Activated naive CD4-positive, alpha-beta T cell treated with anti-CD3 and anti-CD28 coated beads, Interleukin-2, amount 10 ng/mL, durations not matched to agents 7 days and 5 days (primary cell): ENCODE measurements at regions not wholly inside any gene's neighbourhood (a gene's known extent, or its start where the extent isn't known, plus 50 kb on each side); places are given as distances from the start of the nearest gene placed in this dataset.

Experiments used
- CTCF ChIA-PET: fragments of 350-600 bp; sonication (Branson Sonifier 250); formaldehyde crosslinking; loops from one replicate; lab custom pipeline; 2021; ENCODE audit warnings: antibody characterized with exemption; lab: Charles Lee
- DNase-seq: peaks from one replicate; pipeline ENCODE4 v3.0.0-alpha.2; 2020
- H3K27ac Mint-ChIP-seq: one replicate; pipeline ENCODE4 v1.8.0; 2021; ENCODE audit warnings: mild to moderate bottlenecking, moderate library complexity, mixed read lengths
- H3K27me3 Mint-ChIP-seq: one replicate; pipeline ENCODE4 v1.8.0; 2021; ENCODE audit warnings: mild to moderate bottlenecking, mixed read lengths
- H3K36me3 Mint-ChIP-seq: one replicate; pipeline ENCODE4 v1.8.0; 2021; ENCODE audit warnings: mixed read lengths
- H3K4me1 Mint-ChIP-seq: one replicate; pipeline ENCODE4 v1.8.0; 2021; ENCODE audit warnings: mixed read lengths
- H3K4me3 Mint-ChIP-seq: one replicate; pipeline ENCODE4 v1.8.0; 2021; ENCODE audit warnings: mild to moderate bottlenecking, moderate library complexity, mixed read lengths
- H3K9me3 Mint-ChIP-seq: one replicate; pipeline ENCODE4 v1.8.0; 2021; ENCODE audit warnings: mixed read lengths

DNA sequence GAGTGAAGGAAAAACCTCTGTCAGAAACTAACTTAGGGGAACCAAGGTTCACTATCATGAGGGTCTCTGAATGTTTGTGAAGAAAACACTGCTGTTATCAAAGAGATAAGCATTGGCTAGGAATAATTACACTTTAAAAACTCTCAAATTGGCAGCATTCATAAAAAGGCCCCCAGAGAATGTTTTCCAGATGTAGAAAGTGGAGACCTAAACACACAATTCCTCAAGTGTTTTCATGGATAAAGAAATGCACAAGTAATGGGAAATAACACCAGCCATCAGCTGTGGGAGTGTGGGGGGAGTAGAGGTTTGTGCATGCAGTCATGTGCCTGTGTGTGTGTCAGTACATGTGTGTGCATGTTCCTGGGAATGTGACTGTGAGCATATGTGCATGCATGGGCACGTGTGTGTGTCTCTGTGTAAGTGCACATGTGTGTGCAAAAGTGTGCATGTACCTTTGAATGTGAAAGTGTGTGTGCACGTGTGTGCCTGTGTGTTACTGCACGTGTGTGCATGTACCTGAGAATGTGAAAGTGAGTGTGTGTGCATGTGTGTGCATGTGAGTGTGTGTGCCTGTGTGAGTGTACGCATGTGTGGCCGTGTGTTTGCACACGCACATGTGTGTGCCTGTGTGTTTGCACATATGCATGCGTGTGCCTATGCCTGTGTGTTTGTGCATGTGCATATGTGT is 854.3 kb upstream of the SALL3 start:
- DNase-seq: no peak
- CTCF ChIA-PET: no interaction called here
- Mint-ChIP-seq H3K4me1 (no peaks in the 10 kb centered on the region), H3K27me3 (no peaks in the 10 kb centered on the region), H3K27ac (no peak overlapping the region), H3K36me3 (no peaks in the 10 kb centered on the region), H3K4me3 (no peak overlapping the region), H3K9me3 (peaks cover 45% of the 10 kb centered on the region)

DNA sequence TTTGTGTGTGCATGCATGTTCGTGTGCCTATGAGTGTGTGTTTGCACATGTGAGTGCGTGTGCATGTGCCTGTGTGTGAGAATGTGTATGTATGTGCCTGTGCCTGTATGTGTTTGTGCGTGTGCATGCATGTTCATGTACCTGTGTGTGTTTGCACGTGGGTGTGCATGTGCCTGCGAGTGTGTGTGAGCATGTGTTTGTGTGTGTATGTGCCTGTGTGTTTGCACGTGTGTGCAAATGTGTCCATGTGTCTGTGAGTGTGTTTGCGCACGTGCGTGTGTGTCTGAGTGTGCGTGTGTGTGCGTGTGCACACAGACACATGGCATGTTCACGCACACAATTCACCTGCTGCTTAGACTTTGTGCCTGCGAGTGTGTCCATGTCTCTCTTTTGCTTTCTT is 853.5 kb upstream of the SALL3 start:
- H3K9me3 Mint-ChIP-seq: peaks cover 42% of the 10 kb centered on the region
- DNase-seq: no peak
- CTCF ChIA-PET: no interaction called here

DNA sequence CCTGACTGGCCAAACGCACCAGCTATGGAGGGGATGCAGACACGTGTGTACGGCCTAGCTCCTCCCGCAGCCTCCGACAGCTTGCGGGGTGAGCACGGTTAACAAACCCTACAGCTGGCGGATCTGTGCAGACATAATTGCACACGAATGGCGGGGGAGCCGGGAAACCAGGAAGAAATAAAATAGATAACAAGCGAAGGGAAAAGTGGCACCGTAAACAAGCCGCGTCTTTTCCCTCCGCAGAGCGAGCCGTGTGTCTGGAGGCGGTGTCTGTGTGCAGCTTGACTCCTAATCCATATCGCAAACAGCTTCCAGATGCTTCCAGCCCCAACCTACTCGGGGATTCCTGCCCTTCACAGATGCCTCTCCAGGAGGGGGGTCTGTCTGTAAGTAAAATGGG is 853.1 kb upstream of the SALL3 start:
- H3K9me3 Mint-ChIP-seq: peaks cover 40% of the 10 kb centered on the region

More for the DNA sequence above, 853.5 kb upstream of the SALL3 start:
- Mint-ChIP-seq H3K4me3 (no peak overlapping the region), H3K27ac (no peak overlapping the region), H3K4me1 (no peaks in the 10 kb centered on the region), H3K27me3 (no peaks in the 10 kb centered on the region), H3K36me3 (no peaks in the 10 kb centered on the region)

DNA sequence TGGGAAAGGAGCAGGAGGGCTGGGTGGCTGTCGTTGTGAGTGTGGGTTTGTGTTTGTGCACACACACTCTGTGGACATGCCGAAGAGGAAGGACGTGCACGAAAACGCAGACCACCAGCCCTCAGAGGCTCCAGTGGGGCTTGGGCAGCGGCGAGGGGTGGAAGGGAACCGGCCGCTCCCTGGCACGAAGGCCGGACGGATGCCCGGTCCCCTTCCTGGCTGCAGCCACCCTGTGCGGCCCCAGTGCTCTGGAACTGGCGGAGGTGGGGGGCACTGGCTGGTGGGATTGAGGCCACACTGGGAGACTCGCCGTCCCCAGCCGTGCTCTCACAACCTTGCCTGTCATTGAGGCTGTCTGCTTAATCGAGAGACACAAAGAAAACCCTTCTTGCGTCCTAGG is 852.6 kb upstream of the SALL3 start:
- H3K4me1 Mint-ChIP-seq: no peaks in the 10 kb centered on the region
- H3K36me3 Mint-ChIP-seq: no peaks in the 10 kb centered on the region
- CTCF ChIA-PET: no interaction called here
- DNase-seq: no peak
- H3K27ac Mint-ChIP-seq: no peak overlapping the region
- H3K27me3 Mint-ChIP-seq: no peaks in the 10 kb centered on the region
- peaks cover 37% of the 10 kb centered on the region for H3K9me3 Mint-ChIP-seq
- H3K4me3 Mint-ChIP-seq: no peak overlapping the region

More for the DNA sequence above, 853.1 kb upstream of the SALL3 start:
- Mint-ChIP-seq H3K4me1 (no peaks in the 10 kb centered on the region), H3K27ac (no peak overlapping the region), H3K36me3 (no peaks in the 10 kb centered on the region), H3K4me3 (no peak overlapping the region), H3K27me3 (no peaks in the 10 kb centered on the region)
- CTCF ChIA-PET: no interaction called here
- DNase-seq: no peak

DNA sequence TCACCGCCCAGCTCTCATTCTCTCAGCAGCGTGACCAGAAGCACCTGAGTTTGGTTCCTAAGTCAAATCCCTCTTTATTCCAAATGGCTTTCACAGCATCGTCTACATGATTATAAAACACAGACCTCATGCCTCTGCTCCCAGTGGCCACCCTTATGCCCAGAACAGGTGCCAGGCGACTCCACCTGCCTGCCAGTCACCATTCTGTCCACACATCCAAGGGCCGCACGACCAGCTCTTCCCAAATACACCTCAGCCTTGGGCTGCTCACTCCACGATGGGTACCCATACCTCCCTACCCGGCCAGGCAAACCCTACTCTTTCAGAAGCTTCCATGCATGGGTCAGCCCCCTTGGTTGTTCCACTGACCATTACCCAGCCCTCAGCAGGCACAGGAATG is 851.6 kb upstream of the SALL3 start:
- H3K4me1 Mint-ChIP-seq: no peaks in the 10 kb centered on the region
- H3K4me3 Mint-ChIP-seq: no peak overlapping the region
- H3K9me3 Mint-ChIP-seq: peaks cover 37% of the 10 kb centered on the region
- DNase-seq: no peak
- no peak overlapping the region for H3K27ac Mint-ChIP-seq
- no peaks in the 10 kb centered on the region for H3K36me3 Mint-ChIP-seq
- H3K27me3 Mint-ChIP-seq: no peaks in the 10 kb centered on the region
- CTCF ChIA-PET: no interaction called here

DNA sequence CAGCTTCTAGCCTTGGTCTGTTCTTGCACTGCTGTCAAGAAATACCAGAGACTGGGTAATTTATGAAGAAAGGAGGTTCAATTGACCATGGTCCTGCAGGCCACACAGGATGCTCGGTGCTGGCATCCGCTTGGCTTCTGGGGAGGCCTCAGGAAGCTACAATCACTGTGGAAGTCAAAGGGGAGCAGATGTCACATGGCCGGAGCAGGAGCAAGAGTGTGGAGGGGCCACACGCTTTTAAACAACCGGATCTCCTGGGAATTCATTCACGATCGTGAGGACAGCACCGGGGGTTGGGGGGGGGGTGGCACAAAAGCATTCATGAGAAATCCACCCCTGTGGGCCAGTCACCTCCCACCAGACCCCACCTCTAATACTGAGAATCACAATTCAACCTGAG is 850.4 kb upstream of the SALL3 start:
- H3K36me3 Mint-ChIP-seq: no peaks in the 10 kb centered on the region
- no peaks in the 10 kb centered on the region for H3K27me3 Mint-ChIP-seq
- H3K9me3 Mint-ChIP-seq: peaks cover 31% of the 10 kb centered on the region
- H3K27ac Mint-ChIP-seq: no peak overlapping the region
- DNase-seq: no peak
- no peaks in the 10 kb centered on the region for H3K4me1 Mint-ChIP-seq
- CTCF ChIA-PET: no interaction called here
- H3K4me3 Mint-ChIP-seq: no peak overlapping the region

DNA sequence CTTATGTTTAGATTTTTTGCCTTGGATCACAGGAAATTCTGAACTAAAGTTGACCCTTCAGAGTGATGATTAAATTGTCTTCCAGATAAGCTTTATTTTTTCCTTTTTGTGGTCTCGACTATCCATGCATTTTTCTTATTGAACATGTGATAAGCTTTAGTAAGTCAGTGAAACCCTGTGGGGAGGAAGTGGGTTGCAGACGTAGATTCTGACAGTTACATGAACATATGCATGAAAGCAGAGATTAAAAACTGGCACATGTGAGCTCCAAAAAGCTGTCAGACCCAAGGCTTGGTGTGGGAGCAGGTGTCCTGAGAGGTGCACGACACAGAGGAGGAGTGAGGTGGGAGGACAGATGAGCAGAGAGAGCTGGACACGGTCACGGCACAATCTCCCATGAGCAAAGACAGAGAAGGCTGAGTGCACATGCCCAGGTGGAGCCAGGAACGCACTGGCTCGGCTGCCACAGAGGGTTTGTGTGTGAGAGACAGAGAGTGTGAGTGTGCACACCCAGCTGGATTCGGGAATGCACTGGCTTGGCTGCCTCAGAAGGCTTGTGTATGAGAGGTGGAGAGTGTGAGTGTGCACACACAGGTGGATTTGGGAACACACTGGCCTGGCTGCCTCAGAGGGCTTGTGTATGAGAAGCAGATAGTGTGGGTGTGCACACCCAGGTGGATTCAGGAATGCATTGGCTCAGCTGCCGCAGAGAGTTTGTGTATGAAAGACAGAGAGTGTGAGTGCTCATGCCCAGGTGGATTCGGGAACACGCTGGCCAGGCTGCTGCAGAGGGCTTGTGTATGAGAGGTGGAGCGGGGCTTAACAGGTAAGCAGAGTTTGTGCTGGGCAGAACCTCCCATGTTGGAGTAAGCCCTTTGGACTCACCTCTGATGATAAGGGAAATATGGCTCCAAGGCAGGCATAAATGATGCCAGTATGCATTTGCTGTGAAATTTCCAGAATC is 849.1 kb upstream of the SALL3 start:
- CTCF ChIA-PET: no interaction called here
- DNase-seq: no peak
- Mint-ChIP-seq H3K27ac (no peak overlapping the region), H3K27me3 (no peaks in the 10 kb centered on the region), H3K4me3 (no peak overlapping the region), H3K4me1 (no peaks in the 10 kb centered on the region), H3K36me3 (no peaks in the 10 kb centered on the region), H3K9me3 (peaks cover 23% of the 10 kb centered on the region)

DNA sequence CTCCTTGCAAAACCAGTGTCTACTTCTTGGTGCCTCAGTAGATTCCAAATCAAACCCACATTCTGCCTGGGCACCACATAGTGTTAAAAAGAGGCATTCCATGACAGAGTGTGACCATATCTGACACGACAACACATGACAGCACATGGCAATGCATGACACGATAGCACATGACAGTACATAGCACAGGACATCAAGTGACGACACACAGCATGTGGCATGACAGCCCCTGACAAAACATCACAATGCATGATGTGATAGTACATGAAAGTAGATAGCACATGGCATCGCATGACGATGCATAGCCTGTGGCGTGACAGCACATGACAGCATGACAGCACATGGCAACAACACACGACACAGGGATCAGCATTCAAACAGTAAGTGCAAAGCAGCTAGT is 845.9 kb upstream of the SALL3 start:
- Mint-ChIP-seq H3K27ac (no peak overlapping the region), H3K27me3 (no peaks in the 10 kb centered on the region), H3K36me3 (no peaks in the 10 kb centered on the region), H3K9me3 (peaks cover 1% of the 10 kb centered on the region), H3K4me3 (no peak overlapping the region), H3K4me1 (no peaks in the 10 kb centered on the region)
- no peak for DNase-seq
- CTCF ChIA-PET: no interaction called here

DNA sequence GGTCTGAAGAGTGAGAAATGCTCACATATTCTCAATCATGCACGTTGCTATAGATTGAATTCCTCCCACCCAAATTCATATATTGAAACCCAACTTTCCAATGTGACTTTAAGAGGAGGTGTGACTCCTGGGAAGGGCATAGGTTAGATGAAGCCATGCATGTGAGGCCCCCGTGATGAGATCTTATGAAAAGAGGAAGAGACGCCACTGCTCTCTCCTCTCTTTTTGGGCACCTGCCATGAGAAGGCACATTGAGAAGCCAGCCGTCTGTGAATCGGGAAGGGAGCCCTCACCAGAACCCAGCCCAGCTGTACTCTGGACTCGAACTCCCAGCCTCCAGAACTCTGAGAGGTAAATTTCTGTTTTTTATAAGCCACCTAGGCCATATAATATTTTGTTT is 842.6 kb upstream of the SALL3 start:
- Mint-ChIP-seq H3K27me3 (no peaks in the 10 kb centered on the region), H3K27ac (no peak overlapping the region)

DNA sequence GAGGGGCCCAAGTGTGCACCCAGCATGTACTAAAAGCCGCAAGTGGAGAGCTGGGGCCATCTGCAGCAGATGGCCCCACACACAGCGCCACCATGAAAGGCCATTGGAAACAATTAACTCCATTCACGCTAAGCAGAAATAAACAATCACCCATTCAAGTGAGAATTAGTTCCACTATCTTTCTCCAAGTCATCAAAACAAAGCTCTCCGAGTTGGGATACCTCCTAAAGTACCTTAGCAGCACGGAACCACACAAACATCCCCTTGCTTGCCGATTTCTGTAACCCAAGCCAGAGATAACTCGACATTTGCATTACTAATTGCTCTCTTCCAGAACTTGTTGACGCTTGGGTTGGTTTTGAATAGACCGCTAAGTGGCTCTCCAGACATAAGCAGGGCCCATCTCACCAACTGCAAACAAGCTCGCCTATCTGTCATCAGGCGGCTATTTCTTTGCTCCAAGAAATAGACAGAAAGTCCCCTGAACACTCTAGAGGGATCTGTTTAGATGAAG is 840.6 kb upstream of the SALL3 start:
- DNase-seq: no peak
- H3K4me1 Mint-ChIP-seq: no peaks in the 10 kb centered on the region

More for the DNA sequence above, 842.6 kb upstream of the SALL3 start:
- Mint-ChIP-seq H3K36me3 (no peaks in the 10 kb centered on the region), H3K4me1 (no peaks in the 10 kb centered on the region), H3K4me3 (no peak overlapping the region), H3K9me3 (no peaks in the 10 kb centered on the region)
- no peak for DNase-seq
- CTCF ChIA-PET: no interaction called here

DNA sequence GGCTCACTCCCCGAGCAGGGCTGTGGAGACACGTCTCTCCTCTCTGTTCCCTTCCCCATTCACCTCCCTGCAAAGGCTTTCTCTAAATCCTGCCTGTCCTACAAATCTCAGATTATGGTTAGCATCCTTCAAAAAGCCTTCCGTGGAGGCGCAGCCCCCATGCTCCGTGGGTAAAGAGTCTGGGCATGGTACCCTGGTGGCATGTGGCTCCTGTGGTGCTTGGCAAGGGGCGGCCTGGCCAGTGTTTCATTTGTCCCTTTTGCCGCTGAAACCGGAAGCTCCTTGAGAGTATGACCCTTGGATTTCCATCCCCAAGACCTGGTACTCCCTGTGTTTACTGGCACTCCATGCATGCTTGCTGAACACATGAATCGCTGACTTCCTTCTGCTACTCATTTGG is 839.3 kb upstream of the SALL3 start:
- no peaks in the 10 kb centered on the region for H3K36me3 Mint-ChIP-seq
- DNase-seq: no peak
- CTCF ChIA-PET: no interaction called here
- H3K27ac Mint-ChIP-seq: no peak overlapping the region
- H3K27me3 Mint-ChIP-seq: no peaks in the 10 kb centered on the region
- no peaks in the 10 kb centered on the region for H3K9me3 Mint-ChIP-seq
- no peaks in the 10 kb centered on the region for H3K4me1 Mint-ChIP-seq
- H3K4me3 Mint-ChIP-seq: no peak overlapping the region

More for the DNA sequence above, 840.6 kb upstream of the SALL3 start:
- no peaks in the 10 kb centered on the region for H3K27me3 Mint-ChIP-seq
- H3K9me3 Mint-ChIP-seq: no peaks in the 10 kb centered on the region
- H3K4me3 Mint-ChIP-seq: no peak overlapping the region
- no peaks in the 10 kb centered on the region for H3K36me3 Mint-ChIP-seq
- no peak overlapping the region for H3K27ac Mint-ChIP-seq
- CTCF ChIA-PET: no interaction called here

DNA sequence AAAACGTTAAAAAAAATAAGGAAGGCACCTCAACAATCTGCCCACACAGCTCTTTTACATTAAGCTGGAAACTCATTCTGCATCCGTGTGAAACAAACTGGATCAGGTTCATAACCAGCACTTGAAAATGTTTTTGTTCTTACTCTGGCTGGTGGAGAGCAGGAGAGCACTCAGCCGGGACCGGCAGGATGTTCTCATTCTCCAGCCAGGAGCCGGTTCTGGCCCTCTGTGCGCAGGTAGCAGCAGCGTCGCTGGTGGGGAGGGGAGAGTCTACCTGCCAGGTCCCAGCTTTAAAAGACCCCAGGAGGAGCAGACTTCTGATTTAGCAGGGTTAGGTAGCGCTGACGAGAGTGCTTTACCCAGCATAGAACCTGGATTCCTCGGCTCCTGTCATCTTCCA is 834.9 kb upstream of the SALL3 start:
- Mint-ChIP-seq H3K4me1 (no peaks in the 10 kb centered on the region), H3K27me3 (no peaks in the 10 kb centered on the region), H3K36me3 (no peaks in the 10 kb centered on the region), H3K4me3 (no peak overlapping the region), H3K27ac (no peak overlapping the region), H3K9me3 (peaks cover 3% of the 10 kb centered on the region)
- no peak for DNase-seq
- CTCF ChIA-PET: no interaction called here

DNA sequence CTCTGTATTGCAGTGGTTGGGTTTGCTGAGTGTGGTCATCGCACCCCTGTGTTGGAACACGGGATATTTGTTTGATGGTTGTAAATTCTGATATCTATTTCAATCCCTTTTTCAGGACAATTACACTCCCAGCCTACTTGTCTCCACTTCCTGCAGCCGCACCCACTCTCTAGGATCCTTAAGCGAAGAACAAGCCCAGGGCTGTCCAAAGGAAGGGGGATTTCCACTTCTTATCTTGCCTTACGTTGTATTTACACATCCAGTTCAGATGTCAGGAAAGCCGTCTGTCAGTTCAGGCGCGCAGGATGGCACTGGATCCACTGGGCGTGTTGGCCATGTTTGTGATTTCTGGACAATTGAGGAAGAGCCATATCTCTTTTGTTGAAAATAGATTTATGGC is 834.5 kb upstream of the SALL3 start:
- Mint-ChIP-seq H3K4me1 (no peaks in the 10 kb centered on the region), H3K36me3 (no peaks in the 10 kb centered on the region), H3K27ac (no peak overlapping the region), H3K9me3 (peaks cover 4% of the 10 kb centered on the region), H3K4me3 (no peak overlapping the region), H3K27me3 (no peaks in the 10 kb centered on the region)
- CTCF ChIA-PET: no interaction called here
- no peak for DNase-seq

DNA sequence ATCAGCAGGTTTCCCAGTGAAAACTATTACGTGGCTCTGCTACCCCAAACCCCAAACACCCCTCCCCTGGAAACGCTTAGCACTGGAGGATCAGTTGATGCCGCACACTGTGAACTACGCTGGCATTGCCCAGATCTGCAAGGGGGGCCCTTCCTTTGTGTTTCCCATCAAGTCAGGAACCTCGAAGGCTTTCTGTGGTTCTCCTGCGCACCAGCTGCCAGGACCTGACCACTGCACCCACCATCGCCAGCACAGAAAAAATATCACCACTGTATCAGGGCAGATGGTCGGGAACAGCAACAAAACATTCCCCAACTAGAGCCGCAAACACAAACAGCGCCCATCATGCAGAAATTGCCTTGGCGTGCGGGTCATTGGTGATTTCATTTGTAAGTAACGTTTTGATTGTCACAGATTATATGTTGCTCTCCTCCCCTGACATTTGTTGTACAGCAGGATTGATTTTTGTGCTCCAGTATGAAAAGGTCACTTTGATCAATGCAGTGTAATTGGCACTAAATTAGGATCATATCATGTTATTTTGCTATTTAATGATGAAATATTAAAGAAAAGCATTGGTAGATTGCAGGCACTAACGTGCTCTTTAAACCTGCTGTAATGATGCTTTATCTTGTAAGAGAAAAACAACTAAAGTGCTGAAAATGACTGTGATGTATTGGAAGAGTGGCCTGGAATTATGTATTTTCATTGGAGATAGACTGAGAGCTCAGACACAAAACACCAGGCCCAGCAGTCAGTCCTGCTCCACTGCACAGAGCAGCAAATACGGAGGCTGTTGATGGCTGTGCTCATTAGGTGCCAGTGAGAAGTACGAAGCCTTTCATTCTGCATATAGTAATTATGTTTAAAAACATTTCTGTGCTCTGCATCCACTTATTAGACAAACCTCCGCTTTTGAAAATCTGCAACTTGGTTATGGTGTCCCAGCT is 833.2 kb upstream of the SALL3 start:
- H3K4me1 Mint-ChIP-seq: no peaks in the 10 kb centered on the region

More for the DNA sequence above, 833.2 kb upstream of the SALL3 start:
- no peak for DNase-seq
- no peak overlapping the region for H3K4me3 Mint-ChIP-seq
- H3K27me3 Mint-ChIP-seq: no peaks in the 10 kb centered on the region
- no peak overlapping the region for H3K27ac Mint-ChIP-seq
- peaks cover 7% of the 10 kb centered on the region for H3K9me3 Mint-ChIP-seq
- CTCF ChIA-PET: no interaction called here
- no peaks in the 10 kb centered on the region for H3K36me3 Mint-ChIP-seq
